KMS-11 (cell line): ENCODE measurements at regions not wholly inside any gene's neighbourhood (a gene's known extent, or its start where the extent isn't known, plus 50 kb on each side); places are given as distances from the start of the nearest gene placed in this dataset.

ENCODE experiments used
- H2AFZ ChIP-seq: fragments of 200-600 bp; sonication (generic); 2 replicates; pipeline ENCODE4 v1.6.1; 2016; ENCODE audit warnings: antibody characterized with exemption, mixed run types, low read depth
- H3K27ac ChIP-seq: fragments of 200-600 bp; sonication (generic); 2 replicates; pipeline ENCODE4 v1.6.1; 2016; ENCODE audit warnings: mild to moderate bottlenecking, mixed run types
- H3K27me3 ChIP-seq: fragments of 200-600 bp; sonication (generic); 2 replicates; pipeline ENCODE4 v1.6.1; 2017; ENCODE audit warnings: mild to moderate bottlenecking, low read depth, mixed run types, moderate library complexity; ENCODE audit not compliant: insufficient read depth
- H3K36me3 ChIP-seq: fragments of 200-600 bp; sonication (generic); 2 replicates; pipeline ENCODE4 v1.6.1; 2017; ENCODE audit warnings: mild to moderate bottlenecking, mixed run types; ENCODE audit not compliant: insufficient read depth
- H3K4me1 ChIP-seq: fragments of 200-600 bp; sonication (generic); 2 replicates; pipeline ENCODE4 v1.6.1; 2016; ENCODE audit warnings: mild to moderate bottlenecking, low read depth, mixed run types; ENCODE audit not compliant: poor library complexity, severe bottlenecking
- H3K4me2 ChIP-seq: fragments of 200-600 bp; sonication (generic); 2 replicates; pipeline ENCODE4 v1.7.0; 2016; ENCODE audit warnings: mild to moderate bottlenecking, mixed run types
- H3K4me3 ChIP-seq: fragments of 200-600 bp; sonication (generic); IDR thresholded peaks from 2 replicates; pipeline ENCODE4 v1.6.1; 2017; ENCODE audit warnings: low read depth, low read length, mixed read lengths; ENCODE audit not compliant: insufficient read depth
- H3K79me2 ChIP-seq: fragments of 200-600 bp; sonication (generic); 2 replicates; pipeline ENCODE4 v1.6.1; 2016; ENCODE audit warnings: low read depth, mixed run types; ENCODE audit not compliant: insufficient read depth
- H3K9ac ChIP-seq: fragments of 200-600 bp; sonication (generic); 2 replicates; pipeline ENCODE4 v1.6.1; 2016; ENCODE audit warnings: mild to moderate bottlenecking, mixed run types
- H4K20me1 ChIP-seq: fragments of 200-600 bp; sonication (generic); 2 replicates; pipeline ENCODE4 v1.6.1; 2016; ENCODE audit warnings: mild to moderate bottlenecking, mixed run types; ENCODE audit not compliant: insufficient read depth
- TF ChIP-seq, protein P1 (sequence below): fragments of 200-600 bp; sonication (generic); conservative IDR thresholded peaks from 2 replicates; pipeline ENCODE4 v1.6.1; 2017; ENCODE audit warnings: low read depth, mild to moderate bottlenecking, antibody characterized with exemption, low read length, moderate library complexity, mixed read lengths

DNA sequence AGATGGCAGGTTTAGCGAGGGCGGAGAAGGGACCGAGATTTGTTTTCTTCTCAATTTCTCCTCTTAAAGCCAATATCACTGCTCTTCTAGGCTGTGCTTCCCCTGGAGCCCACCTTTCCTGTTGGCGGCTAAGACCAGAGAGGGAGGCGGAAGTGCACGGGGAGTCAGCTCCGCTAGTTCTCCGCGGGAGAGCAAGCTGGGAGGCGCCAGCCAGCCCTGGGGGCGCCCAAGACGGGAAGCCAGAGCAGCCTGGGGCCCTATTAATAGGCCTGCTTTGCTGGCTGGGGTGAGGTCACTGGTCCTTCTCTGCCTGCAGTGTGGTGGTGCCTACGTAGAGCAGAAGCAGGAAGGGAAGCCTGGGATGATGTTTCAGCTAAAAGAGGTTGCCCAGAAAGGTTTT, 61.6 kb downstream of the LSM5 start:
- Histone ChIP-seq H3K79me2 (no peaks in the 10 kb centered on the region), H3K27ac (no peak overlapping the region), H3K4me1 (no peaks in the 10 kb centered on the region), H3K27me3 (no peaks in the 10 kb centered on the region), H3K4me2 (no peak overlapping the region), H3K4me3 (no peak overlapping the region), H3K36me3 (no peaks in the 10 kb centered on the region), H3K9ac (no peak overlapping the region), H4K20me1 (no peaks in the 10 kb centered on the region), H2AFZ (no peak overlapping the region)
- TF ChIP-seq, protein P1, sequence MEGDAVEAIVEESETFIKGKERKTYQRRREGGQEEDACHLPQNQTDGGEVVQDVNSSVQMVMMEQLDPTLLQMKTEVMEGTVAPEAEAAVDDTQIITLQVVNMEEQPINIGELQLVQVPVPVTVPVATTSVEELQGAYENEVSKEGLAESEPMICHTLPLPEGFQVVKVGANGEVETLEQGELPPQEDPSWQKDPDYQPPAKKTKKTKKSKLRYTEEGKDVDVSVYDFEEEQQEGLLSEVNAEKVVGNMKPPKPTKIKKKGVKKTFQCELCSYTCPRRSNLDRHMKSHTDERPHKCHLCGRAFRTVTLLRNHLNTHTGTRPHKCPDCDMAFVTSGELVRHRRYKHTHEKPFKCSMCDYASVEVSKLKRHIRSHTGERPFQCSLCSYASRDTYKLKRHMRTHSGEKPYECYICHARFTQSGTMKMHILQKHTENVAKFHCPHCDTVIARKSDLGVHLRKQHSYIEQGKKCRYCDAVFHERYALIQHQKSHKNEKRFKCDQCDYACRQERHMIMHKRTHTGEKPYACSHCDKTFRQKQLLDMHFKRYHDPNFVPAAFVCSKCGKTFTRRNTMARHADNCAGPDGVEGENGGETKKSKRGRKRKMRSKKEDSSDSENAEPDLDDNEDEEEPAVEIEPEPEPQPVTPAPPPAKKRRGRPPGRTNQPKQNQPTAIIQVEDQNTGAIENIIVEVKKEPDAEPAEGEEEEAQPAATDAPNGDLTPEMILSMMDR, result no peak

DNA sequence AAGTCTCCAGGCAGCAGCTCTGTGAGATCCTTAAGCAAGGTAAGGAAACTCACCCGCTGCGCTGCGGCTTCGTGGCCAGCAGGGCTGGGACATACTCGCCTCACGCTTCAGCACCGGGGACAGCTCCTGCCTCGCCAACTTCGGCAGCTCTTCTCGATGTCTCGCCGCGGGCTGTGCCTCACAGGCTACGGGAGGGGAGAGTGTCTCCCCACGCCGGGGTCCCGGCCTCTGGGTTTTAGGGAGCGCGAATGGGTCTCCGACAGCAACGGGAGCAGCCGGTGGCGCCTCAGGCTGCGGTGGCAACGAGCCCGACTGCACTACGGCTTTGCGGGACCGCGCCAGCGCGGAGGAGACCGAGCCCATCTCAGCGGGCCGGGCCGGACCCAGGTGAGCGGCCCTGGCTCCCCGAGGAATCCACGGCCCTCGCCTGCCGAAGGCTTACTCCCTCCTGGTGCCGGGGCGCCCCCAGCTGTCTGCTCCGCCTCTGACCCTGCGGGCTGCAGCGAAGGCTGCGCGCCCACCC, 62.4 kb downstream of the LSM5 start:
- no peak overlapping the region for H3K27ac ChIP-seq
- H3K79me2 ChIP-seq, result no peaks in the 10 kb centered on the region
- no peak overlapping the region for H3K4me3 ChIP-seq
- no peaks in the 10 kb centered on the region for H4K20me1 ChIP-seq
- TF ChIP-seq, protein P1, result no peak
- H2AFZ ChIP-seq, result no peak overlapping the region
- no peak overlapping the region for H3K9ac ChIP-seq
- H3K36me3 ChIP-seq, result no peaks in the 10 kb centered on the region
- no peak overlapping the region for H3K4me2 ChIP-seq
- H3K27me3 ChIP-seq, result no peaks in the 10 kb centered on the region
- H3K4me1 ChIP-seq, result no peaks in the 10 kb centered on the region

- Histone ChIP-seq H4K20me1 (no peaks in the 10 kb centered on the region), H3K4me1 (no peaks in the 10 kb centered on the region), H2AFZ (no peak overlapping the region), H3K27ac (no peak overlapping the region), H3K27me3 (no peaks in the 10 kb centered on the region), H3K4me2 (no peak overlapping the region), H3K9ac (no peak overlapping the region), H3K36me3 (no peaks in the 10 kb centered on the region), H3K4me3 (no peak overlapping the region), H3K79me2 (no peaks in the 10 kb centered on the region)
- TF ChIP-seq, protein P1, result no peak
These were observed 73.3 kb downstream of the LSM5 start for GRCh38 chr7:32416846-32417245.

DNA sequence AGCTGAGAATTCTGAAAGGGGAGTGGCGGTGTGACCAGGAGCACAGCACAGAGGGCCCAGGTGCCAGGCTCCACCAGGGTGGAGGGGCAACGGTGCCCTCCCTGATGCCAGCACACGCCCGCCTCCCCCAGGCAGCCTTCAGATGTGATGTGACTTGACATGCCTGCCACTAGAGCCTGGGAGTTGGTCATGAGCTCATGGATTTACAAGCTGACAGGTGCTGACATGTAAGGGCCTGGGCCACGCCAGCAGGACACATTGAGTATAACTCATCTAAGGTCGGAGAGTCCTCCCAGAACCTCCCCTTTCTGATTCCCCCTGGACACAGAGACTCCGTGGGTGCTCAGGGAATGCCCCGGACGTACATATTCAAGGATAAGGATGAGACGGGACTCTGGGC, 74.2 kb downstream of the LSM5 start:
- H2AFZ ChIP-seq, result no peak overlapping the region
- no peak overlapping the region for H3K4me3 ChIP-seq
- no peaks in the 10 kb centered on the region for H4K20me1 ChIP-seq
- H3K4me2 ChIP-seq, result no peak overlapping the region
- no peaks in the 10 kb centered on the region for H3K4me1 ChIP-seq
- no peaks in the 10 kb centered on the region for H3K36me3 ChIP-seq
- TF ChIP-seq, protein P1, result no peak
- H3K9ac ChIP-seq, result no peak overlapping the region
- H3K27ac ChIP-seq, result no peak overlapping the region
- H3K27me3 ChIP-seq, result no peaks in the 10 kb centered on the region
- H3K79me2 ChIP-seq, result no peaks in the 10 kb centered on the region

DNA sequence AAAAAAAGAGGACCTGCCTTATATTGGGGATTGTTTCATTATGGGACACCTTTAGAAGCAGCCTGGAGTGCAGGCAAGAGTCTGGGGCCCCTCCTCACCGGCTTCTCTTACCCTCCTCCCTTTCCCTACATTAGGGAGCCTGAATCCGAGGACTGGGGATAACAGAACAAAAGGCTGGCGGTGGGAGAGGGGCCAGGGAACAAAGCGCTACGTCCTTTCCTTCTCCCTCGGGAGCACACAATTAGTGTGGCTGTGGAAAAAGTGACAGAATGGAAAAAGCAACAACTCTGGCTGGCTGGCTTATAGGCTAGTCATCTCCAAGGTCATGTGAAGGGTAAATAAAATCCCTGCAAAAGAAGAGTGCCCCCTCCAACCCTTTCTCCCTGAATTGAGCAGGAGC, 74.7 kb downstream of the LSM5 start:
- H3K4me2 ChIP-seq, result no peak overlapping the region
- H3K36me3 ChIP-seq, result no peaks in the 10 kb centered on the region
- no peaks in the 10 kb centered on the region for H4K20me1 ChIP-seq
- no peak overlapping the region for H3K9ac ChIP-seq
- H3K27ac ChIP-seq, result no peak overlapping the region
- no peaks in the 10 kb centered on the region for H3K27me3 ChIP-seq
- H3K79me2 ChIP-seq, result no peaks in the 10 kb centered on the region
- H2AFZ ChIP-seq, result no peak overlapping the region
- TF ChIP-seq, protein P1, result no peak
- H3K4me3 ChIP-seq, result no peak overlapping the region
- H3K4me1 ChIP-seq, result no peaks in the 10 kb centered on the region
